Neutrophil (primary cell): ENCODE measurements at regions not wholly inside any gene's neighbourhood (a gene's known extent, or its start where the extent isn't known, plus 50 kb on each side); places are given as distances from the start of the nearest gene placed in this dataset.

Experiments used
- H3K27ac ChIP-seq: fragments of 200-600 bp; sonication (generic); 2 replicates; pipeline ENCODE4 v1.5.1; 2016; ENCODE audit warnings: mild to moderate bottlenecking, moderate library complexity
- H3K27me3 ChIP-seq: fragments of 200-600 bp; sonication (generic); 2 replicates; pipeline ENCODE4 v1.6.0; 2016; ENCODE audit warnings: mild to moderate bottlenecking
- H3K36me3 ChIP-seq: fragments of 200-600 bp; sonication (generic); 2 replicates; pipeline ENCODE4 v1.5.1; 2017
- H3K4me1 ChIP-seq, 2 experiments: fragments of 200-600 bp in 1 of 2; sonication (generic) in 1 of 2; 1 replicate in 1 of 2; 2 replicates in 1 of 2; pipeline versions ENCODE4 v1.5.1 to v1.6.1; 2013 to 2016; ENCODE audit warnings: low read depth in 1 of 2, low read length in 1 of 2, mild to moderate bottlenecking in 1 of 2, moderate library complexity in 1 of 2; ENCODE audit not compliant: control insufficient read depth in 1 of 2, insufficient read depth in 1 of 2
- H3K4me3 ChIP-seq, 2 experiments: fragments of 200-600 bp in 1 of 2; sonication (generic) in 1 of 2; 1 replicate in 1 of 2; 2 replicates in 1 of 2; pipeline ENCODE4 v1.5.1; 2013 to 2016; ENCODE audit warnings: low read depth in 1 of 2, low read length in 1 of 2, mild to moderate bottlenecking in 1 of 2, moderate library complexity in 1 of 2
- H3K9me3 ChIP-seq: fragments of 200-600 bp; sonication (generic); 2 replicates; pipeline ENCODE4 v1.5.1; 2016
- TF ChIP-seq, protein P1 (sequence below): fragments of 200-600 bp; sonication (generic); IDR thresholded peaks from 2 replicates; pipeline ENCODE4 v1.5.1; 2016; ENCODE audit warnings: antibody characterized with exemption

DNA sequence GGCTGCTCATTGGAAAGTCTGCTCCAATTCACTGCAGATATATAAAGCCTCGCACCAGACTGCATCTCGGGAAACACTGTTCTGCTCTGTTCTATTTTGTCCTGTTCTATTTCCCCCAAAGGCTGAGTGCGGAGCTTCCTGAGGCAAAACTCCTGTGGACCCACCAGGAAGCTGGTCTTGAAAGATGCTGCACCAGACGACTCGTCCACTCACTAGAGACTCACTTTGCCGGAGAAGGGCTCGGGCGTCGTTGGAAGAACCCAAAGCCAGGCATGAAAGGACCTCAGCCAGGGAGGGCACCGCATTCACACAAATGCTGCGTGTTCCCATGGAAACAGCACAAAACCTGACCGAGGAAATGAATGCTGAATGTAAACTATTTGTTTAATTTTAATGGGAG, 331.2 kb upstream of the SFSWAP start:
- Histone ChIP-seq H3K4me1 (no peaks in the 10 kb centered on the region), H3K4me3 (no peak overlapping the region), H3K36me3 (no peaks in the 10 kb centered on the region), H3K27me3 (peaks cover 21% of the 10 kb centered on the region), H3K27ac (no peak overlapping the region), H3K9me3 (no peaks in the 10 kb centered on the region)
- TF ChIP-seq, protein P1, sequence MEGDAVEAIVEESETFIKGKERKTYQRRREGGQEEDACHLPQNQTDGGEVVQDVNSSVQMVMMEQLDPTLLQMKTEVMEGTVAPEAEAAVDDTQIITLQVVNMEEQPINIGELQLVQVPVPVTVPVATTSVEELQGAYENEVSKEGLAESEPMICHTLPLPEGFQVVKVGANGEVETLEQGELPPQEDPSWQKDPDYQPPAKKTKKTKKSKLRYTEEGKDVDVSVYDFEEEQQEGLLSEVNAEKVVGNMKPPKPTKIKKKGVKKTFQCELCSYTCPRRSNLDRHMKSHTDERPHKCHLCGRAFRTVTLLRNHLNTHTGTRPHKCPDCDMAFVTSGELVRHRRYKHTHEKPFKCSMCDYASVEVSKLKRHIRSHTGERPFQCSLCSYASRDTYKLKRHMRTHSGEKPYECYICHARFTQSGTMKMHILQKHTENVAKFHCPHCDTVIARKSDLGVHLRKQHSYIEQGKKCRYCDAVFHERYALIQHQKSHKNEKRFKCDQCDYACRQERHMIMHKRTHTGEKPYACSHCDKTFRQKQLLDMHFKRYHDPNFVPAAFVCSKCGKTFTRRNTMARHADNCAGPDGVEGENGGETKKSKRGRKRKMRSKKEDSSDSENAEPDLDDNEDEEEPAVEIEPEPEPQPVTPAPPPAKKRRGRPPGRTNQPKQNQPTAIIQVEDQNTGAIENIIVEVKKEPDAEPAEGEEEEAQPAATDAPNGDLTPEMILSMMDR, result no peak

DNA sequence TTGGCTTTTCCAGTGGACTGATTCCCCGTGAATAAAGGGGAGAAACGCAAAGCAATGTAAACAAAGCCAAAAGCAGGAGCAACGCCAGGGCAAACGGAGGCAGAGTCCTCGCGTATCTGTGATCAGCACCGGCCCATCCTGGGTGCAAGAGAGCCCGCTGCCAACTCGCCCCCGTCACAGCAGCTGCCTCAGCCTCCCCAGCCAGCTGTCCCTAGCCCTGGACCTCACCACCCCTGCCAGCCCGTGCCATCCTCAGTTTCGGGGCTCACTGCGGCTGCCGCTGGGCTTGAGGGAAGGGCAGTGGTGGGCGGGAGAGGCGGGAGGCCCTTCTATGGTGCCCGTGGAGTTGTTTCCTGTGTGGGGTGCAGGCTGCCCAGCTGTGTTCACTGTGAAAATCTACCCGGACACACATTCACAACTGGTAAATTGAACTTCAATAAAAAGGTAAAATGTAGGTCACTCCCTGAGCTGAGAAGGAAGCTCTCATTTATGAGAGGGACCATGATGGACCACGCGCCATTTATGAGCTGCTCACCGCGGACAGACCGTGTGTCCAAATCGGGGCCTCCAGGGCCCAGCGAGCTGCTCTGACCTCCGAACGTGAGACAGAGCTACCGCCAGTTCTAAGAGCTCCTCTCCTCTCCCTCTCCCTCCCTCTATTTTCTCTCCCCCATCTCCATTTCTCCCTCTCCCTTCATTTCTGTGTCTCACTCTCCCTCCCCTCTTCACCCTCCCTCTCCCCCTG, 330.5 kb upstream of the SFSWAP start:
- H3K36me3 ChIP-seq, result no peaks in the 10 kb centered on the region
- no peak overlapping the region for H3K27ac ChIP-seq
- H3K27me3 ChIP-seq, result peaks cover 21% of the 10 kb centered on the region
- no peaks in the 10 kb centered on the region for H3K9me3 ChIP-seq
- no peaks in the 10 kb centered on the region for H3K4me1 ChIP-seq
- TF ChIP-seq, protein P1, result no peak
- no peak overlapping the region for H3K4me3 ChIP-seq

DNA sequence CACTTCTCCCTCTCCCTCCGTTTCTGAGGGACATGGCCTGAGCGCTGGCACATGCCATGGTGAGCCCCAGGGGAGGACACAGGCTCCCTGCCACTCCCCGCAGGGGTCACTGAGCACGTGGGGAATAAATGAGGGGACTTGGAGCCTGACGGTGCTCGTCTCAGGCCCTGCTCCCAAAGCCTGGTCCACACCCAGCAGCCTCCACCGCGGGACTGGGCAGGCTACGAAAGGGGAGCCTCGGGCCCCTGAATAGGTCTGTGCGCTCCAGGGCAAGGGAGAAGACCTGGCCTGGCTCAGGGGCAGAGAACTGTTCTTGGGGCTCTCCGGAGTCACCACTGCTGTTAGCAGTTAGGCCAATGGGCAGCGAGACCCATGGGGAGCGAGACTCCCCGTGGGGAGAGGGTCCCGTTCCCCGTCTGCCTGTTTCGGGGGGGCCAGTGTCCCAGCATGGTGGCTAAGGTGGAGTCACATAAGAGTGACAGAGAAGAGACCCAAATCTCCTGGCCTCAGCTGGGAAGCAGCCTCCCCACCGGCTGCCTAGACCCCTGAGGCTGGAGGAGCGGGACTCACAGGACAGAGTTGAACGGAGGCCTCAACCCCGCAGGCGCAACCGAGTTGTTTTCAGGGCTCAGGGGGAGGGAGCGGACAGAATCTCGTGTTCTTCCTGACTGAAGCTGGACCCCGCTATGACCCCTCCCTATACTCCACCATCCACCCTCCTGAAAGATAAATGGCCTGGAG, 329.8 kb upstream of the SFSWAP start:
- Histone ChIP-seq H3K4me3 (no peak overlapping the region), H3K4me1 (no peaks in the 10 kb centered on the region), H3K27me3 (peaks cover 21% of the 10 kb centered on the region), H3K36me3 (no peaks in the 10 kb centered on the region), H3K9me3 (no peaks in the 10 kb centered on the region), H3K27ac (no peak overlapping the region)
- TF ChIP-seq, protein P1, result no peak

DNA sequence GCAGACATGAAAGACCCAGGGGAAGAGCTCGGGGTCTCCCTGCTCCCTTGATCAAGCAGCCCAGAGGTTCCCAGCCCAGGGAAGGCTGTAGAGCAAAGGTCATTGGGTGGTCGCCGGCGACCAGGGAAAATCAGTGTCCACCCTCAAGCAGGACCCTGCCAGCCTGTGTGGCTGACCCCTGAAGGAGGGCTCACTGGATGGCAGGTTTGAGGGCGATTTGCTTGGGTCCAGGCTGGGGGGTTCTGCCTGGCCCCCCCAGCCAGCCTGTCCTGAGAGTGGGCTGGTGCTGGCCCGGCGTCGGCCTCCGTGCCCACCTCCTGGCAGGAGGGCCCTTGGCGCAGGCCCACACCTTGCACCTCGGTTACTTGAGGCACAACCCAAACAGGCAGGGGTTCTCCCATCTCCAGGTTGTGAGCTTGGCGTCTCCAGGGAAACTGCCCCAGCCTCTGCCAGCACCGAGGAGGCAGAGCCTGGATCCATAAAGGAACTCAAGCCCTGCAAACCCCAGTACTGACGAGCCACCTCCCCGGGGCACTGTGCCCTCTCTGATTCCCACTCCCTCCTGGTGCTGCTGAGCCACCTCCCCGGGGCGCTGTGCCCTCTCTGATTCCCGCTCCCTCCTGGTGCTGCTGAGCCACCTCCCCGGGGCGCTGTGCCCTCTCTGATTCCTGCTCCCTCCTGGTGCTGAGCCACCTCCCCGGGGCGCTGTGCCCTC, 329.0 kb upstream of the SFSWAP start:
- Histone ChIP-seq H3K4me1 (no peaks in the 10 kb centered on the region), H3K27ac (no peak overlapping the region), H3K4me3 (no peak overlapping the region), H3K9me3 (no peaks in the 10 kb centered on the region), H3K36me3 (no peaks in the 10 kb centered on the region), H3K27me3 (peaks cover 22% of the 10 kb centered on the region)
- TF ChIP-seq, protein P1, result no peak

DNA sequence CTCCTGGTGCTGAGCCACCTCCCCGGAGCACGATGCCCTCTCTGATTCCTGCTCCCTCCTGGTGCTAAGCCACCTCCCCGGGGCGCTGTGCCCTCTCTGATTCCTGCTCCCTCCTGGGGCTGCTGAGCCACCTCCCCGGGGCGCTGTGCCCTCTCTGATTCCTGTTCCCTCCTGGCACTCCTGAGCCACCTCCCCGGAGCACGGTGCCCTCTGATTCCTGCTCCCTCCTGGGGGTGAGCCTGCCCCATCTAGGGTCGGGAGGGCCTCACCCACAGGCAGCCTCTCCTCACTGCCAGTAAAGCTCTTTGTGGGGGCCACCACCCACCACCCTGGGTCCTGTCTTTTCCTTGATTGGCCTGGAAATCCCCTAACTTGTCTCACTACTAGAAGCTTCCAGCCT, 327.6 kb upstream of the SFSWAP start:
- TF ChIP-seq, protein P1, result no peak
- Histone ChIP-seq H3K36me3 (no peaks in the 10 kb centered on the region), H3K27me3 (peaks cover 26% of the 10 kb centered on the region), H3K4me1 (no peaks in the 10 kb centered on the region), H3K27ac (no peak overlapping the region), H3K4me3 (no peak overlapping the region), H3K9me3 (no peaks in the 10 kb centered on the region)
